GM04503 (cell line): ENCODE measurements at regions not wholly inside any gene's neighbourhood (a gene's known extent, or its start where the extent isn't known, plus 50 kb on each side); places are given as distances from the start of the nearest gene placed in this dataset.

Source experiments
- DNase-seq: peaks from one replicate; pipeline ENCODE4 v3.0.0-alpha.2; 2012; ENCODE audit warnings: low read depth

DNA sequence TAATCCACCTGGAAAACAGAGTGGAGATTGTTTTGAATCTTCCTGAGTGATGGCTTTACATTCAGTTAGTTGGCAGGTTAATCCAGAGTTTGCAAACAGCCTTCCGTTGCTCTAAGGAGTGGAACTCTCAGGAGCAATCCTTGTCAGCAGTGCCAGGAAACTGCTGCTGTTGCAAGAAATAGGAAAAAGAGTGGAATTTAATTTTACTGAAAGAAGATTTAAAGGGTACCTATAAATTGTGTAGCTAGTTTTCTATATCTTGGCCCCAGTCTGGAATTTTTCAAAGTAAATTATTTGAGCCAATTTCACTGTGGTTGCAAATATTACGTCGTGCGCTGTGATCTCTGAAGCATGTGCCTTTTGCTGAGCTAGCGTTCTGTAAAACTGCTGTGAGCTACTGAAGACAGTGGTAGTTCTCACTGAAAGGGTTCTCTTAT is 55.5 kb upstream of the SLC5A12 start:
- DNase-seq: no peak

DNA sequence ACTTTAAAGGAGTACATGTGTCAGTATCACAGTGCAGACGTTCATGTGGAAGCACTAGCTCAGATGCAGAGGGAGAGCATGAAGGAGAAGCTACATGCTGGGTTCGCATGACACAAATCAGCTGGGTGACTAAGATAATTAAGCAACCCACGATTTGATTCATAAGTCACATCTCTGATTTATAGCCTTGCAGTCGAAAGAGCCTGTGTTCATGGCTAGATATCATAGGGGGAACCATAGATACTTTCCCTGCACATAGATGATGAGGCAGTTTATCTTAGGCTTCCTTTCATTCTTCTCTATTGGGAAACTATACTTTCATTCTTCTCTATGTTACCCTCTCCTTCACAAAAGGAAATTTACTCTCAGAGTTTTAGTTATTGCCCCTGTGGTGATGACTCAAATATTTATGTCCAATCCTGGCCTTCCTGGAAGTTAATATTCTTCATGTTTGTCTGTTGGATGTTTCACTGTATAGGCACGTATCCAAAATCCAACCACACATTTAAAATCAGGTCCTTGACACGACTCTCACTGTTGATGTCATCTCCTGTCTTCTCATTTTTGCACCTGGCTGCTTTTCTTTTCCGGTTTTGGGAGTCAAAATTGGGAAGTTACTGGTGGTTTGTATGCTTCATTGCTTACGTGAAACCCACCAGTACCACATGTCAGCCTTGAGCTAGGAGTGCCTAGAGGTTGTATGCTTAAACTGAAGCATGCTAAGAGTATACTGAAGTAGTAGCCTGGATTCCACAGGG is 56.3 kb upstream of the SLC5A12 start:
- DNase-seq: peak; percentile 75

DNA sequence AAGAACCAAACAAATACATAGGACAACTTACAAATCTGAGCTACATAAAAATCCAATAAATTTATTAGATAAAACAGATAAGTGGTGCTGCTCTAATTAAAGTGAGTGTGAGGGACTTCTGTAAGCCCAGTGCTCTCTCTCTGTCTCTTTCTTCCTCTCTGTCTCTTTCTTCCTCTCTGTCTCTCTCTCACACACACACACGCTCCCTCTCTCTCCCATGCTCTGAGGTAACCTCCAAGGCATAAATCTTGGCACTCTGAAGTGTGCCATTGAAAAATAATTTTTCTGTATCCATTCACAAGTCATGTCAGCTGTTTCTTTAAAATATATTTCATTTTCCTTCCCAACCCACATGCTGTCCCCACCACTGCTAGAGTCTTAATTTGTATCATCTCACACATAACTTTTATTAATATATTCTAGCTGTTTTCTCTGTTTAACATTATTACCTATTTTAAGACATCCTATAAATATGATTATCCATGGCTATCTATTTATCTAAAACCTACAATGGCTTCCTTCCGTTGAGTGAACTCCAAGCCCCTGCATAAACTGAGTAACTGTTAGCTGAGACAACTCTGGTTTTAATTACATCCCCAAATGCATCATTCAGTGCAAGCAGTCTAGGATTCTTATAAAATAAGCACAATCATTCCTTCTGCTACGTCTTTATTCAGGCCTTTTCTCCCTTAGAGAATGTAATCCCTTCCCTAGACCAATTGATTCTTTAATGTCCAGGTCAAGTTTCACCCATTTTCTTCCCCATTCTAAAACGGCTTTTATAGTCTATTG is 57.4 kb upstream of the SLC5A12 start:
- no peak for DNase-seq

DNA sequence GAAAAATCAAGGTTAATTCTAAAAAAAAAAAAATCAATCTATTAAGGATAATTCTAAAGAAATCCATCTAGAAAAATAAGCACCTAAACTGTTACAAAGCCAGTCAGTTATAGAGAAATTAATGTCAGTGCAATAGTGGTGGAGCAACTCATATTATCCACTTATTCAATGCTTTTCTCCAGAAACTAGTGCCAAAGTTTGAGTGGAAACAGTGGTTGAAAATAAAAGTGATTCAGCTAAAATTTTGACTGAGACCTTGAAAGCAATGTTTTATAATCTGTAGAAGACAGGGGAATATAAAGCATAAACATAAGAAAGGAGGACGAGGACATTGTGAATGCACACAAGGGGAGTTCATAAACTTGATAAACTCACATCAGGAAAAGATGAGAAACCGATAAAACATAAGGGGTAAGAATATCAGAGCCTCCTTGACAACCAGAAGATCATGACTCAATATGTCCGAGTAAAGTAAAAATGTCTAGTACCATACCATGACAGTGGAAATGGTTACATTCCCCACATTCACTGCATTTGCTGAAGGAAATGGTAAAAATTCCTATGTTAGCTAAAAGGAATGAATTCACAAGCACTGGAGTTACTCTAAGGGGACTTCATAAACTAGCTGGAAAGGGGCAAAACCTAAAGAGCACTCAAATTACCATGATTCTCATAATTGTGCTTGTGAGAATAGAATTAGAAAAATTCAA is 58.7 kb upstream of the SLC5A12 start:
- no peak for DNase-seq

DNA sequence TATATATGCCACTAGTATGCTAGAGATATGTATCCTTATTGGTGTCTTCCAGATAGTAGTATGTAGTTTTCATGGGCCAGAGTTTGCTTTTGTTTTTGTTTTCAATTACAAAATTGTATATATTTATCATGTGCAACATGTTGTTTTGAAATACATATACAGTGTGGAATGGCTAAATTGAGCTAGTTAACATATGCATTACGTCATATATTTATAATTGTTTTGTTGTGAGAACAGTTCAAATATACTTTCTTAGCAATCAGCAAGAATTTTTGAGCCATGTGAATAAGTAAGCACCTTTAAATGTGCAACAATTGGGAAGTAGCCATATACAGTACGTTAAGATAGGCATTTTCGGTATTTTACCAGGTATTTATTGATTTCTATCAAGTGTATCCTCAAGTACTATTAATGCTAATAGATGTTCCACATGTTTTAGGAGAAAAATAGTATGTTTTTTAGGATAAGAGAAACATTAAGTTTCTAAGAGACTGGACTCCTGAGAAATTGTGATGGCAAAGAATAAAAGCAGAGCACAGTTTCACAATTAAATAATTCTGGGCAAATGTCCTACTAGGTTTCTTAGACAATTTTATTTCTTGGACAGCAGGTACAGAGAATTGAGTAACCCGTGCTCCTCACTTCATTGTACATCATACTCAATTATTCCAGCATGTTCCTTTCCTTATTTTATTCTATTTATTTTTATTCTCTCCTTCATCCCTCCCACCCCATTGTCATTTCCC is 60.5 kb upstream of the SLC5A12 start:
- DNase-seq: no peak

DNA sequence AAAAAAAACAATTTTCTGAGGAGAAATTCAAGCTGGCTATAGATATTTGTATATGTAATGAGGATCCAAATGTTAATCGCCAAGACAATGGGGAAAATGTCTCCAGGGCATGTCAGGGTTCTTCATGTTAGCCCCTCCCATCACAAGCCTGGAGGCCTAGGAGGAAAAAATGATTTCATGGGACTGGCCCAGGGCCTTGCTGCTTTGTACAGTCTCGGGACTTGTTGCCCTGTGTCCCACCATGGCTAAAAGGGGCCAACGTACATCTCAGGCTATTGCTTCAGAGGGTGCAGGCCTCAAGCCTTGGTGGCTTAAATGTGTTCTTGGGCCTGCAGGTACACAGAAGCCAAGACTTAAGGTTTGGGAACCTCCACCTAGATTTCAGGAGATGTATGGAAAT is 62.1 kb upstream of the SLC5A12 start:
- DNase-seq: no peak

DNA sequence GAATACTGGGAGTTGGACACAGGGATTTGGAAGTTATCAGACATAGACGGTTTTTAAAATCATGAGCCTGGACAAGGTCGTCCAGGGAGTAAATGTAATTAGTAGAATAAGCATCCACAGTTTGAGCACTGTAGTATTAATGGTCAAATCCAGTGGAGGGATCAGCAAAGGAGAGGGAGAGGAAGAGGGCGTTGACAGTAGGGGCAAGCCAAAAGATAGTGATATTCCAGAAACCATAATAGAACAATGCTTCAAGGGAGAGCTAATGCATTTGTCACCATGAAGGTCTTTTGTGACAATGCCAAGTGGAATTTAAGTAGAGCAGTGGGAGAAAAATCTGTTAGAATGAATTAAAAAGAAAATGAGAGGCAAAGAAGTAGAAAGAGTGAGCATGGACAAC is 68.9 kb upstream of the SLC5A12 start:
- DNase-seq: no peak

DNA sequence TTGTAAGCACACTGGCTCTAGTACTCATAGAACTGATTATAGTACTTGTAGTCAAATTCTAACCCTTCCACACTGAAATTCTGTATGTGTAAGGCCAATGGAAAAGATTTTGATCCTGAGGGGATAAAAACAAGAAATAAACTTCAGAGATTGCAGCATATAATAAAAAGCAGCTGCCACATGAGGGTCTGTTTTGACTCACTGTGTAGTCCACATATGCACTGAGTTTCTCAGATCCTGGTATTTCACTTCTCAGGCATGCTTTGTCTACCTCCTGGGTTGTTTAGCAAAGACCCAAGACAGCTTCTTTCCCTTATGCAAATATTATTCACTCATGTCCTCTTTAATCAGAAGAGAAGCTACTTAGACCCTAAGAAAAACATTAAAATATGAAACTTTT is 71.1 kb upstream of the SLC5A12 start:
- no peak for DNase-seq

DNA sequence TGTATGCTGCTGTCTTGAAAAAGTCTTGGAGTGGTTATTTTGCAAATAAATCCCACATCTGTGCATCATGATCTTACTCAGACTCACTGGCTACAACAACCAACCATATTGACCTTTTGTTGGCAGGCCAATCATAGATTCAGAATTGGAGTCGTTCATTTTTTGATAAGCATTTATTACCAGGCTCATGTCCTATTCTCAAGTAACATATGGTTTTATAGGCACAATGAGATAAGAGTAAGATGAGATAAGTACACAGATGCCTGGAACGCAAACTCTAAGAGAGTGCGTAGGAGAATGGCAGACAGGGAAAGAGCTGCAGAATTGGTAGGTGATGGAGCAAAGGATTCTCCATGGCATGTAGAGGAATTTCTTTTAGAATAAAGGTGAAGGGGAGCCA is 71.6 kb upstream of the SLC5A12 start:
- no peak for DNase-seq

DNA sequence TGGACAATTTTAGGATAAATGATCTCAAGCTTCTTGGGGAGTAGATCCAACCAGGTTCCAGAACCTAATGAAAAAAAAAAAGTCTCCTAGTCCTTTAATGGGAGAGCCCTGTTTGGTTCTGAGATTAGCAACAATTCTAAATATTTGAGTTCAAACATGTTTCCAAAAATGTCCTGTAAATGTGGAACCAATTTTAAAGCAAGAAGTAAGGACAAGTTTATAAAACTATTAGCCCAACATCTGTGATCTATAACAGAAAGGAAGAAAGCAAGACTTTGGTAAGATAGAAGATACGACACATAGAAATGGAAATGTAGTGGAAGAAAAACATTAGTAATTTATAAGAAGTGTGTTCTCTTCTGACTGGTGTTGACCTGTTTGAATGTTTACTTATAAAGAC is 79.7 kb upstream of the SLC5A12 start:
- no peak for DNase-seq

DNA sequence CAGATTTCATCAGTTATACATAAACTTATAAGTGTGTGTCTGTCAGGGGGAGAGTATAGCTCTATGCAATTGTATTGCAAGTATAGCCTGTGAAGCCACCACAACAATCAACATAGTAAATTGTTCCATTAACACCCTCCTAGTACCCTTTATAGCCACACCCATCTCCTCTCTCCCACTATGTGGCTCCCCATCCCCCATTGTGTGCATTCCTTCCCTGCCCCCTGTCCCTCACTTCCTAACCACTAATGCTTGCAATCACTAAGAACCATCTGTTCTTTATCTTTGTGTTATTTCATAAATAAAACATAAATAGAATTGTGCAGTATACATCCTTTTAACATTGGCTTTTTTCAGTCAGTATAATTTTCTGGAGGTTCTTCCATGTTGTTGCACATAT is 83.1 kb upstream of the SLC5A12 start:
- DNase-seq: no peak

DNA sequence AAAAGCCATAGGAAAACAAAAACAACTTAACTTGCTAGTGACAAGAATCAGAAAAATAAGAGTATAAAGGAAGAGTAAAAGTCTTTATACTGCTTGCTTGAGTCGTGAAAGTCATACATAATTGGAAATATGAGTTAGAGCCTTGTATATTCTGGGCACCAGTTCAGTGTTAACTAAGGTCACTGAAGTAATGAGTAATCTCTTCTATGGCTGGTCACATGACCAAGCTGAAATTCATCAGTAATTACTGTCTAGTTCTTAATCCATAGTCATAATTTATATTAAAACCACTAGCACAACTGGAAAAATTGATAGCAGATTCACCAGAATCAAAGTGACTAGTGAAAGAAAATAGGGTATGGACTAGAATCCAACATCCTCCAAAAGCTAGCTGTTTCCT is 84.4 kb upstream of the SLC5A12 start:
- peak; percentile 58 for DNase-seq

DNA sequence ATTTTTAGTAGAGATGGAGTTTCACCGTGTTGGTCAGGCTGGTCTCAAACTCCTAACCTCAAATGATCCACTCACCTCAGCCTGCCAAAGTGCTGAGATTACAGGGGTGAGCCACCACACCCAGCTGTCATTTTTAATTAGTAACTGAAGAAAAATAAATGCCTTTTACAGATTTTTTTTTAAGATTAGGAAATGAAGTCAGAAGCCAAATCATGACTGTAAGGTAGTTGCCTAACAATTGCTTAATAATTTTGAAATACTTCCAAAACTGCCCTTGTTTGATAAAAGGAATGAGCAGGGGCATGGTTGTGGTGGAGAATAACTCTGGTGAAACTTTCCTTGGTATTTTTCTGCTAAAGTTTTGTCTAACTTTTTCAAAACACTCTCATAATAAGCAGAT is 98.9 kb upstream of the SLC5A12 start:
- DNase-seq: peak; percentile 94

DNA sequence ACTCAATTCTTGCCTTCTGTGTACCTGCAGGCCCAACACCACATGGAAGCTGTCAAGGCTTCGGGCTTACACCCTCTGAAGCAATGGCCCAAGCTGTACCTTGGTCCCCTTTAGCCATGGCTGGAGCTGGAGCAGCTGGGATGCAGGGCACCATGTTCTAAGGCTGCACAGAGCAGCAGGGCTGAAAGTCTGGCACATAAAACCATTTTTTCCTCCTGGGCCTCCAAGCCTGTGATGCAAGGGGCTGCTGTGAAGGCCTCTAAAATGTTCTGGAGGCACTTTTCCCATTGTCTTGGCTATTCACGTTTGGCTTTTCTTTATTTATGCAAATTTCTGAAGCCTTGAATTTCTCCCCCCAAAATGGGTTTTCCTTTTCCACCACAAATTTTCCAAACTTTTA is 102.1 kb upstream of the SLC5A12 start:
- no peak for DNase-seq

DNA sequence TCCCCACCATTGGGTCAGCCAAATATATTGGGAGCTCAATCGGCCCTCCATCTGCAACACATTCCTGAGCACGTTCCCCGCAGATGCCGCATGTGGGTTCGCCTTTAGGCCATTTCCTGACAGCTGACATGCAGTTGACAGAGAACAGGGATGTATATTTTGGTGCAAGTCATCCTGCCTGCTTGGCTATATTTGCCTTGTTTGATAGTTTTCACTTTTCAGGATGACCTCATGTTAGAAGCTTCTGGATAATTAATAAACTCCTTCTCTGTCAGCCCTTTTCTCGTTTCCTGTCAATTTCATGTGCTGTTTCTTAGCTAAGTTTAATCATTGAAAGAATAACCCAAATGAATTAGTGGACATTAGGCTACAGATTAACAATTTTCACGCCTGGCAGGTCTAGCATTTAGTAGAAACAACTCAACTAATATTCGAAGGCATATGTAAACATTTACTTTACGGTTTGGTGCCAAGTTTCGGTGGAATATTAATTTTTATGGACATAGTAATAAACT is 105.8 kb upstream of the SLC5A12 start:
- no peak for DNase-seq

DNA sequence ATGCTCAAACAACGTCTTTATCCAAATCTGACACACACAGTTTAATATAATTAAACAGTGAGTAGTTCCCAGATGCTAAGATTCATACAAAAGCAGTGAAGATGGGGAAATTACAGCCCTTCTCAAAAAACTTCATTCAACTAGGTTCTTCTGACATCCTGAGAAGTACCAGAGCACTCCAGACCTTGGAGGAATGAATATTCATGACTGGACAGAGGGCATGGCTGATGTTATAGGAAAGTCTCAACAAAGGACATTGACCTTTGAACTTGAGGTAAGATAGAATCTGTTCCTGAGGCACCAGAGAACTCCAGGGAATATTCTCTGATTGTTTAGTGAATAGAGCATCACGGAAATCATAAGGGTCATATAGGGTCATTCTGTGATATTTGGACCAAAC is 106.4 kb upstream of the SLC5A12 start:
- no peak for DNase-seq

DNA sequence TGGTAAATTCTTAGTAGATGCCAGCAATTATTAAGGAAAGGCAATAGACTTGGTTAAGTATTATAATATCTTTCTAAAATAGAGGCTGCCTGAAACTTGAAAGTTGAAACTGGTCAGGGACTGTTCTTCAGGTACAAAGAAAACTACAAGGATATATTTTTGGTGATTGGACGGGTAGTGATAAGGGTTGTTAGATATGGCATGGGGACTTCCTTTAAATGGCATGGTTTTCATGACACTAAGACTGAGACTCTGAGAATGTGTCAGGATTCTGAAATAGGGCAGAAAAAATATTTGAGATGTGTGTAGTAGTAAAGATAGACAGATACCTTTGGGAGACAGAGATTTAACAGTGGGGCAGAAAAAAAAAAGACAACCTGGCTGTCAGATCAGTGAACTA is 108.4 kb upstream of the SLC5A12 start:
- no peak for DNase-seq

DNA sequence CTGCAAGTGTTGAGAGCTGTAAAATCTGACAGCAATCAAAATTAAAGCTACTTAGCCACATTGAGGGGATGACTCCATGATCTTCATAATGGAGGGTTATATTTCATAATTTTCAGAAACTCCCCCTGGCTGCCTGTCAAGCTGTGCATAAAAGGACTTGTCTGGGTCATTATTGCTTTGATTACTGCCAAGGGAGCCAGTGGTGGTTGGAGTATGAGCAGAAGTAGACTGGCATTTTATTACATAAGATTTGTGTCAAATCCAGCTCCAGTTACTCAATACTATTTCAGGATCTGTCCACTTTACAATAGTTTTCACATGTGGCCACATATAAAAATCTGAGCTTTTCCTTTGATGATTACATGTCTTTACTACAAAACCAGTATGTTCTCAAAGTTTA is 108.9 kb upstream of the SLC5A12 start:
- DNase-seq: no peak

DNA sequence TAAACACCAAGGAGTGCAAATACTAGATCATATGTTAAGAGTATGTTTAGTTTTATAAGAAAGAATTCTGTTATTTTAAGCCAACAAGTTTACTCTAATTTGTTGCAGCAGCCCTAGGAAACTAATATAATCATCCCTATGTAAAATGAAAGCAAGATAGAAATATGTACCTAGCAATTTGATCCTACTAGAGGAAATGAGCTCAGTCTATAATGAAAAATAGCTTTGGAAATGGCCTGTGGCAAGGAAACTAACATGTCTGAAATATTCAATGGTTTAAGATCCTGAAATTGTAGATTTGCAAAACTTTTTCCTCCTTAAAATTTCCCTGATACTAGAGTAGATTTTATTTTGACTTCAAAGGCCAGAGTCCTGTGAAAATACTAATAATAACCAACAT is 112.7 kb upstream of the SLC5A12 start:
- no peak for DNase-seq

DNA sequence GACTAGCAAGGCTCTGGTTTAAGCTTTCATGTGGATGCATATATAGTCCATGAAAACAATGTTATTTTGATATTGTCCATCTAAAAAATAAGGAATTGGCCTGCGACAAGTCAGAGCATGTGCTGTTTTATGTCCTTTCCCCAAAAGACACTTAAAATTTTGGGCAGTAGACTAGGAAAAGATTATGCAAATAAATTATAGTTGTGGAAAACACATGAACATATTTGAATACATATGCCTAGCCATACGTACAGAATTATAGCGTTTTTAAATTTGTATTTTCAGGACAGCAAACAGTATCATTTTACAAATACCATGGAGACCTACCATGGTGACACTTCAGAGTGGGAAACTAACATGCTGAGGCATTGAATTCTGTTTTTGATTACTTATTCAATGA is 113.8 kb upstream of the SLC5A12 start:
- DNase-seq: no peak

DNA sequence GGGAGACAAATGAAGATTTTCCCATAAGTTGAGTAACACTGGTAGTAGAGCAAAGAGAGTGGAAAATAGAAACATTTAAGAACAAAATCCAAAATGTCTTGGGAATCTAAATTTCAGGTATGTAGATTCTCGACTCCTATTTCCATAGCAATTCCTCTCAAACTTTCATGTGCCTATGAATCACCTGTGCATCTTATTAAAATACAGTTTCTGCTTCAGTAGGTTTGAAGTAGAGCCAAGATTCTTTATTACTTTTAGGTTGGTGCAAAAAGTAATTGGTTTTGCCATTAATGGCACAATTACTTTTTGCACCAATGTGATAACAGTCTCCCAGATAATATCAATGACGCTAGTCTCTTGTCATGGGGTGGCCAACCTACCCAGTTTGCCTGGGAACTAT is 115.3 kb upstream of the SLC5A12 start:
- no peak for DNase-seq
